ENCODE measurements at regions not wholly inside any gene's neighbourhood (a gene's known extent, or its start where the extent isn't known, plus 50 kb on each side); places are given as distances from the start of the nearest gene placed in this dataset.

DNA sequence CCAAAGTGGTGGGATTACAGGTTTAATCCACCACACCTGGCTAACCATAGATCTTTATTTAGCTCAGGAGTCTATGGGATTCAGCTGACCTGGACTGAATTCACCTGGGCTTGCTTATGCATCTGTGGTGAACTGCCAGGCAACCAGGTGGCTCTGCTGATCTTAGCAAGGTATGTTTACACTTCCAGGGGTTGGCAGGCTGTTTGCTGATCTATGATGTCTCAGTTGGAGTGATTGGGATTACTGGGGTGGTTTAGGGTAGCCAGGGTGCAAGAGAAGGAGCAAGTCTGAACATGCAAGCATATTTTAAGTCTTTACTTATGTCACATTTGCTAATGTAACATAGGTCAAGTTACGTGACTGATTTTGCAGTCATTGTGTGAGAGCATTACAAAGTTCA is 63.6 kb upstream of the JAK2 start:
- ChIA-PET POLR2A (no interaction called here), CTCF (no interaction called here)
- Histone ChIP-seq H3K9me3 (ENCODE audit: control insufficient read depth, insufficient read depth, low read depth, low read length) (no peaks in the 10 kb centered on the region), H3K27me3 (ENCODE audit: control insufficient read depth, insufficient read depth, low read length) (no peaks in the 10 kb centered on the region), H3K27ac (ENCODE audit: low read length) (no peak overlapping the region), H3K36me3 (ENCODE audit: control insufficient read depth, insufficient read depth, low read length) (no peaks in the 10 kb centered on the region), H3K4me1 (ENCODE audit: control insufficient read depth, insufficient read depth, low read length) (no peaks in the 10 kb centered on the region), H3K4me3 (ENCODE audit: low read depth in 2 of 2, low read length in 2 of 2) (no peak overlapping the region)
- in situ Hi-C loops (cut with HindIII; ENCODE audit: low pct_unique_long_range_greater_than_20kb, low sequenced_read_pairs) (no loop called here), intact Hi-C loops (cut with micrococcal nuclease; ENCODE audit: unreplicated experiment) (no loop called here)
- no TSS peak for BruUV-seq (replicated peaks)
- ATAC-seq (no peak), DNase-seq (ENCODE audit: low read depth, low spot score) (no peak)
- TF ChIP-seq TCF7L2 (IDR thresholded peaks at IDR 0.05; ENCODE audit: low read depth, low read length), result no peak
- TF ChIP-seq REST (IDR thresholded peaks at IDR 0.05; ENCODE audit: insufficient read depth in 1 of 2, low read depth in 2 of 2, low read length in 1 of 2), result no peak
- no peak for TF ChIP-seq POLR2AphosphoS5 (IDR thresholded peaks at IDR 0.05; ENCODE audit: low read depth, low read length)
- TF ChIP-seq, protein P1, sequence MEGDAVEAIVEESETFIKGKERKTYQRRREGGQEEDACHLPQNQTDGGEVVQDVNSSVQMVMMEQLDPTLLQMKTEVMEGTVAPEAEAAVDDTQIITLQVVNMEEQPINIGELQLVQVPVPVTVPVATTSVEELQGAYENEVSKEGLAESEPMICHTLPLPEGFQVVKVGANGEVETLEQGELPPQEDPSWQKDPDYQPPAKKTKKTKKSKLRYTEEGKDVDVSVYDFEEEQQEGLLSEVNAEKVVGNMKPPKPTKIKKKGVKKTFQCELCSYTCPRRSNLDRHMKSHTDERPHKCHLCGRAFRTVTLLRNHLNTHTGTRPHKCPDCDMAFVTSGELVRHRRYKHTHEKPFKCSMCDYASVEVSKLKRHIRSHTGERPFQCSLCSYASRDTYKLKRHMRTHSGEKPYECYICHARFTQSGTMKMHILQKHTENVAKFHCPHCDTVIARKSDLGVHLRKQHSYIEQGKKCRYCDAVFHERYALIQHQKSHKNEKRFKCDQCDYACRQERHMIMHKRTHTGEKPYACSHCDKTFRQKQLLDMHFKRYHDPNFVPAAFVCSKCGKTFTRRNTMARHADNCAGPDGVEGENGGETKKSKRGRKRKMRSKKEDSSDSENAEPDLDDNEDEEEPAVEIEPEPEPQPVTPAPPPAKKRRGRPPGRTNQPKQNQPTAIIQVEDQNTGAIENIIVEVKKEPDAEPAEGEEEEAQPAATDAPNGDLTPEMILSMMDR (IDR thresholded peaks at IDR 0.05), result no peak
- TF ChIP-seq SIN3A (IDR thresholded peaks at IDR 0.05; ENCODE audit: borderline replicate concordance, insufficient read depth, low read depth, low read length), result no peak

DNA sequence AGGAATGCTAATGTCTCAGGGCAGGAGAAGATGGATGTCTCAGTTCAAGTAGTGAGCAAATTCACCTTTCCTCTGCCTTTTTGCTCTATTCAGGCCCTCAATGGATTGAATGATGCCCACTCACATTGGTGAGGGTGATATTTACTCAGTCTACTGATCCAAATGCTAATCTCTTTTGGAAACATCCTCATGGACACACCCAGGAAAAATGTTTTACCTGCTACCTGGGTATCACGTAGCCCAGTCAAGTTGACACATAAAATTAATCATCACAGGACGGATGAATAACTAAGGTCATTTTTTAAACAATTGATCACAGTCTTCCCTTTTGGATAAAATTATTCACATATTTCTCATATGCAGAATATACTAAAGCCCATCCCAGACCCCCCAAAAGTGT is 63.0 kb upstream of the JAK2 start:
- intact Hi-C loops (cut with micrococcal nuclease; ENCODE audit: unreplicated experiment), result no loop called here
- no peak for ATAC-seq

More for the DNA sequence above, 63.0 kb upstream of the JAK2 start:
- DNase-seq (ENCODE audit: low read depth, low spot score), result no peak
- ChIA-PET POLR2A (no interaction called here), CTCF (no interaction called here)
- TF ChIP-seq POLR2AphosphoS5 (IDR thresholded peaks at IDR 0.05; ENCODE audit: low read depth, low read length), result no peak
- TF ChIP-seq, protein P1 (IDR thresholded peaks at IDR 0.05), result no peak
- TF ChIP-seq TCF7L2 (IDR thresholded peaks at IDR 0.05; ENCODE audit: low read depth, low read length), result no peak
- TF ChIP-seq SIN3A (IDR thresholded peaks at IDR 0.05; ENCODE audit: borderline replicate concordance, insufficient read depth, low read depth, low read length), result no peak
- no peak for TF ChIP-seq REST (IDR thresholded peaks at IDR 0.05; ENCODE audit: insufficient read depth in 1 of 2, low read depth in 2 of 2, low read length in 1 of 2)
- H3K27me3 ChIP-seq (ENCODE audit: control insufficient read depth, insufficient read depth, low read length), result no peaks in the 10 kb centered on the region
- H3K9me3 ChIP-seq (ENCODE audit: control insufficient read depth, insufficient read depth, low read depth, low read length), result no peaks in the 10 kb centered on the region
- in situ Hi-C loops (cut with HindIII; ENCODE audit: low pct_unique_long_range_greater_than_20kb, low sequenced_read_pairs), result no loop called here
- BruUV-seq (replicated peaks), result no TSS peak
- H3K27ac ChIP-seq (ENCODE audit: low read length), result no peak overlapping the region
- no peaks in the 10 kb centered on the region for H3K4me1 ChIP-seq (ENCODE audit: control insufficient read depth, insufficient read depth, low read length)
- no peaks in the 10 kb centered on the region for H3K36me3 ChIP-seq (ENCODE audit: control insufficient read depth, insufficient read depth, low read length)
- H3K4me3 ChIP-seq (ENCODE audit: low read depth in 2 of 2, low read length in 2 of 2), result no peak overlapping the region

Data from Panc1 (cell line).